ENCODE measurements at regions not wholly inside any gene's neighbourhood (a gene's known extent, or its start where the extent isn't known, plus 50 kb on each side); places are given as distances from the start of the nearest gene placed in this dataset.

DNA sequence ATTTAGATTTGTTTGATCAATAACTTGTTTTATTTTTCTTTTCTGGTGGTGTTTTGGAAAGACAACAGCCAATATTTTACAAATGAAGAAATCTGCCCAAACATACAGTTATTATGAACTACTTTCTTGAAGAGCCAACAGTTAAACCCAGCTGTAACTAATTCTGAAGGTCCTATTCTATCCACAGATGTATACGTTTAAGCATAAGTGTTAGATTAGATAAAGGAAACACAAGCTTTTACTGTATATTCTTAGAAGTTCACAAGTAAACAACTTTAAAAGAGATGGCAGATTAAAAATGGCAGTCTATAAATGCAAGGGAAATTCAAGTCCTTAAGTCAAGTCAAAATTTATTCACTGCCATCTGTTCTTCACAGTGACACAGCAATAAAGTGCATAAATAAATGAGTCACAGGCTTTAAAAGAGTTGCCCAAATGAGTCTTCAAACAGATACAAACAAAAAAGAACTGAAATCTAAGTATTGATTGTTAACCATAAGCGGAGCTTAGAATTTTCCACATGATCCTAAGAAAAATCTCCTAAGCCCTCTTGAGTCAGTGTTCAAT is 49.9 kb upstream of the KCNH1 start:
- TF ChIP-seq, protein P1, sequence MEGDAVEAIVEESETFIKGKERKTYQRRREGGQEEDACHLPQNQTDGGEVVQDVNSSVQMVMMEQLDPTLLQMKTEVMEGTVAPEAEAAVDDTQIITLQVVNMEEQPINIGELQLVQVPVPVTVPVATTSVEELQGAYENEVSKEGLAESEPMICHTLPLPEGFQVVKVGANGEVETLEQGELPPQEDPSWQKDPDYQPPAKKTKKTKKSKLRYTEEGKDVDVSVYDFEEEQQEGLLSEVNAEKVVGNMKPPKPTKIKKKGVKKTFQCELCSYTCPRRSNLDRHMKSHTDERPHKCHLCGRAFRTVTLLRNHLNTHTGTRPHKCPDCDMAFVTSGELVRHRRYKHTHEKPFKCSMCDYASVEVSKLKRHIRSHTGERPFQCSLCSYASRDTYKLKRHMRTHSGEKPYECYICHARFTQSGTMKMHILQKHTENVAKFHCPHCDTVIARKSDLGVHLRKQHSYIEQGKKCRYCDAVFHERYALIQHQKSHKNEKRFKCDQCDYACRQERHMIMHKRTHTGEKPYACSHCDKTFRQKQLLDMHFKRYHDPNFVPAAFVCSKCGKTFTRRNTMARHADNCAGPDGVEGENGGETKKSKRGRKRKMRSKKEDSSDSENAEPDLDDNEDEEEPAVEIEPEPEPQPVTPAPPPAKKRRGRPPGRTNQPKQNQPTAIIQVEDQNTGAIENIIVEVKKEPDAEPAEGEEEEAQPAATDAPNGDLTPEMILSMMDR (IDR thresholded peaks at IDR 0.05; ENCODE audit: insufficient read depth, low read depth, low read length, missing control alignments): no peak
- no peak overlapping the region for H3K4me3 ChIP-seq (ENCODE audit: low read depth, low read length)
- DNase-seq (ENCODE audit: low read depth): no peak

All from GM12865 (cell line).